ENCODE measurements at regions not wholly inside any gene's neighbourhood (a gene's known extent, or its start where the extent isn't known, plus 50 kb on each side); places are given as distances from the start of the nearest gene placed in this dataset.

DNA sequence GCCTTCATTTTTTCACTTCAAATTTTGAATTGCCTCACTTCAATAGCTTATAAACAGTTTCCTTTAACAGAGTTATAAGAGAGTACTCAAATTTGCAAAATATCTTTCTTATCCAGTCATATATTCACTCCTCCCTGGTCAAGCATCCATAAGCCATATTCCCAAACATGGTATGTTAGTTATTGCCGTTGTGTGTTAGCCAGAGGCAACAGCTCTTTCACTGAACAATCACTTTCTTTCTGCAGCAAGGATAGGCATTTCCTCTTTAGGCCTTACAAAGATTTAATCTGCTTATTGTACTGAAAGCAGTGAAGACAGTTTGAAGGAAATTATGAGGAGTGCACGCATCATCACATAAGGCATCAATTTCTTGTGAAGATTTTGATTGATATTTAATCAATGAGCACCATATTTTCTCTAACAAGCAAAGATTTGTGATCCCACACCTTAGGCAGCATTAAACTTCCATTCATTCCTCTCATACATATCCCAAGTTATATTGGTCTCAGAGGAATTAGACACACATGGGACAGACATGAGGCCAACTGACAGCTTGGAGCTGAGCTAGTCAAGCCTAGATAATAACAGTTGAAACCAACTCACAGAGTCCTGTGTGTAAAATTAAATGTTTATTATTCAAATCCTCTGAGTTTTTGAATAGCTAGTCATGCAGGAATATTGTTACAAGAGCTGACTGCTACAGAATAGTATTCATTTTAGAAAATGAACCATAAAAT is 80.0 kb upstream of the EPHA6 start:
- DNase-seq, result no peak

GRCh38 chr3:96748139-96748538 is 66.3 kb upstream of the EPHA6 start:
- no peak for DNase-seq

GRCh38 chr3:96750094-96750767 is 64.2 kb upstream of the EPHA6 start:
- no peak for DNase-seq

GRCh38 chr3:96753124-96753523 is 61.3 kb upstream of the EPHA6 start:
- no peak for DNase-seq

DNA sequence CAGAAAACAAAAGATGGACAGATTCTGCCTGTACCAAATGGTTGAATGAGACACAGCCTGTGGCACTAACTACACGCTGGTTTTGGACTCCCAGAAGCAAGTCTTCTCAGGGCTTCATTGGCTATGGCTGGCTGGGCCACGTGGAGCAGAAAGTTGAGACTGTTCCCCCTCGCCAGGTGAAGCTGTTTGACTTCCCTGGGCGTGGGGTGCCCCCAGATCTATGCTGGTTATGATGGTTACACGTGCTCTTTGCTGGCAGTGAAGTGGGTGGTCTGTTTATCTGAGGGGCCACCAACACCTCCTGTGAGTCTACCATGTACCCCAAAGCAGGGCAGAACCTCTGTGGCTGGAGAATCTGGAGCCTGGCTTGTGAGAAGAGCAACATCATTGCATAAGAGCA is 60.3 kb upstream of the EPHA6 start:
- no peak for DNase-seq

DNA sequence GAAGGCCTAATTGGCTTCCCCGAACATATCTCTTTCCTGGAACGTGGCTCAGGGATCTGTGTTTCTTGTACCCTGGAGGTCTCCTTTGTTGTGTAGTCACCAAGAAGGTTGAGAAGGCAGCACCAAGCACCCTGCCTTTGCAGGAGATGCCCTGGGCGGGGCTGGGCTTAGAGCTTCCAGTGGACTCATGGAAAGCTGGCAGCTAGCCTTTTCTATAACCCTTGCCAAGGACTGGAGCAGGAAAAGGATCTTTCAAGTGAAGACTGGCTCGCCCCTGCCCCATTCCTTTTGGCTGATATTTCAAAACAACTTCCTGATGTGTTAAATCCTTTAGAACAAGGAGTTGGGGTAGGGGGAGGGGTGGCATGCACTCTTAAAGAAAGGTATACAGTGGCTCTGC is 58.9 kb upstream of the EPHA6 start:
- DNase-seq, result no peak

DNA sequence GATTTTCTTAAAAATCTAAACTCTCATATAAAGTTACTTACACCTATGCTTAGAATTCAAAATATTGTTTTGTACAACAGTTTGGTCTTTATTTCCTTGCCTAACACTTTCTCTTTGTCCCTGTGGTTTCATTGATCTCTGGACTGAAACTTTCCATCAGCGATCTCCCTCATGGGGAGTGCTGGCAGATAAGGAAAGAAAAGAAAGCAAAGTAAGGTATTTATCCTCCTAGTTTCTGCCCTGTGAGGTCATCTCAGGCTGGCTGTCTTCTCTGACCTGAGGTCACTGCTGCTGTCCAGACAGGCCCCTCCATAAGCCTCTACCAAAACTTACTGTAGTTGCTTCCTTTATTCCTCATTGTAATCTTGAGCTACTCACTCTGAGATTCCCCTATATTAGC is 57.9 kb upstream of the EPHA6 start:
- DNase-seq, result no peak

- no peak for DNase-seq
These were observed 53.4 kb upstream of the EPHA6 start for GRCh38 chr3:96760956-96761355.

All from RPMI8226 (cell line).